ENCODE measurements at regions not wholly inside any gene's neighbourhood (a gene's known extent, or its start where the extent isn't known, plus 50 kb on each side); places are given as distances from the start of the nearest gene placed in this dataset.

DNA sequence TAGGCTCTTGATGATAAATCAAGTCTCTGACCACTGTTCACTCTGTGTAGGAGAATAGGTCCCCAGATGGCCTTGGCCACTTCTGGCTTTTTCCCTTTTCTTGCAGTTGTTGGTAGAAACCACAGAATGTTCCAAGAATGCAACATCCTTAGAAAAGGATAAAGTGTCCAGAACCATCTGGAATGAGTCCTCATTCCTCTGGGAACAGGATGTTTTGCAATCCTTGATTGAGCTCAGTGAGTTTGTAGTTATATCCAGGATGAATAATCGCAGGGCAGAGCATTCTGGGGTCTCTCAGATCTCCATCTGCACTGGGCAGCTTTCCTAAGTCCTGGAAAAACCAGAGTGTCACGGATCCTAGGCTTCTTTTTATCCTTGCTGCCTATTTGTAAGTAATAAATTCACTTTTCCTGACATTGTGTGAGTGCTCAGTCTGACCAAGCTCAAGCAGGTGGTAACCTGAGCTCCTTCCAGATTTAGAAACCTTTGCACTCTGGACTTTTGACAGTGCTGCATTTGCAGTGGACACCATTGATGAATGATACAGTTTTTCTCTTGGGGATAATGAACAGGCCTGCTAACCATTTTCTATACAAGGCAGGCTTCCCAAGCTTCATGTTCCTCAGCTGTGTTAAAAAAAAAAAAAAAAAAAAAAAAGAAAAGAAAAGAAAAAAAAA, 1028.6 kb downstream of the OTOL1 start:
- no peak overlapping the region for H3K4me3 ChIP-seq (ENCODE audit: low read depth, low read length)
- in situ Hi-C loops (cut with HindIII; ENCODE audit: low sequenced_read_pairs): no loop called here
- peak; percentile 90 for DNase-seq (ENCODE audit: low read depth)
- TF ChIP-seq, protein P1, sequence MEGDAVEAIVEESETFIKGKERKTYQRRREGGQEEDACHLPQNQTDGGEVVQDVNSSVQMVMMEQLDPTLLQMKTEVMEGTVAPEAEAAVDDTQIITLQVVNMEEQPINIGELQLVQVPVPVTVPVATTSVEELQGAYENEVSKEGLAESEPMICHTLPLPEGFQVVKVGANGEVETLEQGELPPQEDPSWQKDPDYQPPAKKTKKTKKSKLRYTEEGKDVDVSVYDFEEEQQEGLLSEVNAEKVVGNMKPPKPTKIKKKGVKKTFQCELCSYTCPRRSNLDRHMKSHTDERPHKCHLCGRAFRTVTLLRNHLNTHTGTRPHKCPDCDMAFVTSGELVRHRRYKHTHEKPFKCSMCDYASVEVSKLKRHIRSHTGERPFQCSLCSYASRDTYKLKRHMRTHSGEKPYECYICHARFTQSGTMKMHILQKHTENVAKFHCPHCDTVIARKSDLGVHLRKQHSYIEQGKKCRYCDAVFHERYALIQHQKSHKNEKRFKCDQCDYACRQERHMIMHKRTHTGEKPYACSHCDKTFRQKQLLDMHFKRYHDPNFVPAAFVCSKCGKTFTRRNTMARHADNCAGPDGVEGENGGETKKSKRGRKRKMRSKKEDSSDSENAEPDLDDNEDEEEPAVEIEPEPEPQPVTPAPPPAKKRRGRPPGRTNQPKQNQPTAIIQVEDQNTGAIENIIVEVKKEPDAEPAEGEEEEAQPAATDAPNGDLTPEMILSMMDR (IDR thresholded peaks at IDR 0.05; ENCODE audit: low read depth, low read length, missing control alignments): no peak

DNA sequence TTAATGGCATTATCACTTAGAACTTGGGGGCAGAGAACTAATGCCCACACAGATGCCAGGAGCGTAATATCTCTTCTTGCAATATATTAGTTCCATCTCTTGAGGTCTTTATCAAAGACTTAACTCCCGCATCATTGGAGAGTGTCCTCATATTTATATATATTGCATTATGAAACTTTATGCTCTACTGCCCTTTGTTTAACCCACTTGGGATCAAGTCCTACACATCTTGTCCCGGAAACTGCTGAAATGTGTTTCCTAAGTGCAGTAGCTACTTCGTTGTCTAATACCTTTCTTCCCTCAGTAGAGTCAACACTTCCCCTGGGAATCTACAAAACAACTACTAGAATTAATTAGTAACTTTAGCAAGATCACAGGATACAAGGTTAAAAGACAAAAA, 1029.2 kb downstream of the OTOL1 start:
- in situ Hi-C loops (cut with HindIII; ENCODE audit: low sequenced_read_pairs): no loop called here
- TF ChIP-seq, protein P1 (IDR thresholded peaks at IDR 0.05; ENCODE audit: low read depth, low read length, missing control alignments): no peak
- no peak for DNase-seq (ENCODE audit: low read depth)
- no peak overlapping the region for H3K4me3 ChIP-seq (ENCODE audit: low read depth, low read length)

DNA sequence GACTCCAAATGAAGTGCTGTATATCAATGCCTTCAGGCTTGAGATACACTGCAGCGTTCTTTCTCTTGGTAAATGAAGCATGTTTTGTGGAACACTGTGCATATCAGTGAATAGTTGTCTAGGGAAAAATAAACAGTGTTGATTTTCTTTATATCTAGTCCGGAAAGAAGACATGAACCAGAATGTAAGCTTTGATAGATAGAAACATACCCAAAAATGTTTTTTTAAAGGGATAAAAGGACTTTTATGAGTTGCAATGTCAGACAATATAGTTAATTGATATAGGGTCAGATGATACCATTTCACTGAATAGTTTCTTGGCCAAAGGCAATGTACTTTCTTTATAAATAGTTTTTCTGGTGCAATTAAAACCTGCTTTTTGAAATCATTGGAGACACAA, 1037.8 kb downstream of the OTOL1 start:
- no peak overlapping the region for H3K4me3 ChIP-seq (ENCODE audit: low read depth, low read length)
- no peak for DNase-seq (ENCODE audit: low read depth)
- in situ Hi-C loops (cut with HindIII; ENCODE audit: low sequenced_read_pairs): no loop called here
- TF ChIP-seq, protein P1 (IDR thresholded peaks at IDR 0.05; ENCODE audit: low read depth, low read length, missing control alignments): no peak

DNA sequence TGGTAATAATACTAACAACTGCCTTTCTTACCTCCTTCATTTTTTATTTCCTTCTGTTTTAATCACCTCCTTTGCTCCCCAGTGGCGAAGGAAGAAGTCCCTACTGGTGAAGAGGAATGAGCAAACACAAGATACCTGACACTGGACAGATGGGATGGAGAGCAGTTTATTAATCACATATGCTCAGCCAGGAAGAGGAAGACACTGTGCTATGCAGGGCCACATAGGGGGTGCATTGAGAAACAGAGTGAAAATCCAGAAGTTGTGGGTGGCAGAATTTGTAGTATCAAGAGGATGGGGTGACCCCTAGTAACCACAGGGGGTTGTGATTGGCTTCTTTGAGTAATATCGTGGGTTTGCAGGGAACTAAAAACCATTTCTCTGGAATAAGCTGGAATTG, 1041.9 kb downstream of the OTOL1 start:
- no peak overlapping the region for H3K4me3 ChIP-seq (ENCODE audit: low read depth, low read length)
- TF ChIP-seq, protein P1 (IDR thresholded peaks at IDR 0.05; ENCODE audit: low read depth, low read length, missing control alignments): no peak
- in situ Hi-C loops (cut with HindIII; ENCODE audit: low sequenced_read_pairs): no loop called here
- no peak for DNase-seq (ENCODE audit: low read depth)

DNA sequence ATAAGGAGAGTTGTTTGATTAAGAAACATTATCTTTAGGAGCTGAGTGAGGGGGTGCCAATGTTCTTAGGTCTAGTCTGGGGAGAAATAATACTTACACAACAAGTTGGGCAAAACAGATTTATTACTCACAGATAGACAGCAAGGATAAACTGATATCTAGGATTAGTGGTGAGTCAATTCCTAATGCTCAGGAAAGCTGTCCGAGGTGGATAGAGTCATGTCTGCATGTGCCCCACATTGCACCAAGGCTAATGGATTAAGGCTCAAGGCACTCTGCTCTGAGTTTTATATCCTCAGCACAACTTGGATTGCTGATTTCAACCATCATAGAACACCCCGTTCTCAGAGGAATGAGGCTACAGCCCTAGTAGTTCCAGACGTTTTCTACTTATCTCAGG, 1042.3 kb downstream of the OTOL1 start:
- TF ChIP-seq, protein P1 (IDR thresholded peaks at IDR 0.05; ENCODE audit: low read depth, low read length, missing control alignments): no peak
- H3K4me3 ChIP-seq (ENCODE audit: low read depth, low read length): no peak overlapping the region
- in situ Hi-C loops (cut with HindIII; ENCODE audit: low sequenced_read_pairs): no loop called here
- no peak for DNase-seq (ENCODE audit: low read depth)

DNA sequence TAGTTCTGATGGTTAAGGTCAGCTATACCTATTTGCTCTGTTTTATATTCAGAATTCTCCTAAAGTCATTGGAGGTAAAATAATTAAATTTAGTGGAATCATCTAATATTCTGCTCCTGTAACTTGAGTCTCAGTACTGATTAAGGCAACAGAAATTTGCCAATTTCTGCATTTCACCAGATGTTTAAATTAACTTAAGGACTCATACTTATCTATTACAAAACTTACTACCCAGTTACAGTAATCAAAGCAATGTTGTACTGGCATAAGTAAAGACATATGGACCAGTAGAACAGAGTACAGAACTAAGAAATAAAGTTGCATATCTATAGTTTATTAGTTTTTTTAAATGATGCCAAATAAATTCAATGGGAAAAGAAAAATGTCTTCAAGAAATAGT, 1043.8 kb downstream of the OTOL1 start:
- in situ Hi-C loops (cut with HindIII; ENCODE audit: low sequenced_read_pairs): no loop called here
- no peak overlapping the region for H3K4me3 ChIP-seq (ENCODE audit: low read depth, low read length)
- TF ChIP-seq, protein P1 (IDR thresholded peaks at IDR 0.05; ENCODE audit: low read depth, low read length, missing control alignments): no peak
- DNase-seq (ENCODE audit: low read depth): no peak
